ENCODE measurements at regions not wholly inside any gene's neighbourhood (a gene's known extent, or its start where the extent isn't known, plus 50 kb on each side); places are given as distances from the start of the nearest gene placed in this dataset.

- Histone ChIP-seq H3K56ac (ENCODE audit: insufficient read length, low read depth, low read length) (no peak overlapping the region), H4K5ac (ENCODE audit: insufficient read length, low read depth, low read length) (no peak overlapping the region), H3K14ac (ENCODE audit: insufficient read depth, low read length) (no peak overlapping the region), H3K18ac (ENCODE audit: insufficient read length, low read depth, low read length) (no peak overlapping the region), H4K8ac (replicated peaks; ENCODE audit: insufficient read length, low read depth, low read length) (no peak overlapping the region), H3K4me1 (ENCODE audit: insufficient read depth, low read length) (no peaks in the 10 kb centered on the region), H2BK120ac (ENCODE audit: low read depth, low read length, poor library complexity, severe bottlenecking) (no peak overlapping the region), H2BK5ac (ENCODE audit: insufficient read length, low read length) (no peak overlapping the region), H3K79me2 (ENCODE audit: insufficient read depth, low read length) (no peaks in the 10 kb centered on the region), H3K79me1 (ENCODE audit: insufficient read depth, low read depth, low read length, poor library complexity, severe bottlenecking) (no peaks in the 10 kb centered on the region), H4K20me1 (ENCODE audit: control insufficient read depth, insufficient read depth, insufficient read length) (no peaks in the 10 kb centered on the region), H3K23ac (ENCODE audit: insufficient read length, low read depth, low read length) (no peak overlapping the region), H3K27ac (ENCODE audit: insufficient read length, low read depth, low read length) (no peak overlapping the region), H2BK12ac (ENCODE audit: insufficient read length, low read depth, low read length) (no peak overlapping the region), H3K27me3 (ENCODE audit: insufficient read depth, low read length) (no peaks in the 10 kb centered on the region), H4K91ac (ENCODE audit: insufficient read length, low read depth, low read length) (no peak overlapping the region), H3K23me2 (ENCODE audit: insufficient read length, low read depth, low read length, poor library complexity, severe bottlenecking) (no peaks in the 10 kb centered on the region), H3K9me3 (ENCODE audit: control insufficient read depth, low read depth, low read length) (peaks cover 4% of the 10 kb centered on the region), H2BK20ac (ENCODE audit: low read depth, low read length, poor library complexity, severe bottlenecking) (no peak overlapping the region), H2AK5ac (ENCODE audit: insufficient read length, low read length) (no peak overlapping the region), H3K4ac (ENCODE audit: low read depth, low read length) (no peak overlapping the region), H2AFZ (ENCODE audit: low read length) (no peak overlapping the region), H3K9ac (ENCODE audit: extremely low read depth, insufficient read length, low read length) (no peak overlapping the region), H3T11ph (ENCODE audit: low read length) (no peak overlapping the region), H2BK15ac (ENCODE audit: low read depth, low read length) (no peak overlapping the region), H3K4me2 (ENCODE audit: insufficient read depth, insufficient read length, low read length) (no peak overlapping the region)
- DNase-seq, result no peak
- Mint-ChIP-seq H3K4me1 (no peaks in the 10 kb centered on the region), H3K4me3 (no peak overlapping the region), H3K36me3 (ENCODE audit: insufficient read depth in 1 of 3, low read depth in 3 of 3) (peaks cover 12 to 23% (median 22%) of the 10 kb centered on the region in 3 experiments), H3K27ac (no peak overlapping the region), H3K27me3 (ENCODE audit: low read depth) (no peaks in the 10 kb centered on the region; the same call in 1 of the 2 replicates), H3K9me3 (peaks cover 23 to 26% of the 10 kb centered on the region in 2 experiments)
- TF ChIP-seq CTCF (conservative IDR thresholded peaks at IDR 0.05), result no peak
- WGBS (ENCODE audit: extremely low coverage, insufficient read length, low lambda C conversion rate), result no CpG with 5 or more reads among the region's 2 CpGs
Measured at GRCh38 chr6:165167311-165167710, 142.1 kb downstream of the C6orf118 start.

Measured in H9 (cell line).